ENCODE measurements at regions not wholly inside any gene's neighbourhood (a gene's known extent, or its start where the extent isn't known, plus 50 kb on each side); places are given as distances from the start of the nearest gene placed in this dataset.

GRCh38 chr3:168416446-168416845 is 320.7 kb upstream of the GOLIM4 start:
- Histone ChIP-seq H3K36me3 (no peaks in the 10 kb centered on the region), H3K27ac (no peak overlapping the region), H3K4me1 (no peaks in the 10 kb centered on the region), H3K27me3 (no peaks in the 10 kb centered on the region), H3K9me3 (no peaks in the 10 kb centered on the region), H3K4me3 (no peak overlapping the region)
- TF ChIP-seq, protein P1, sequence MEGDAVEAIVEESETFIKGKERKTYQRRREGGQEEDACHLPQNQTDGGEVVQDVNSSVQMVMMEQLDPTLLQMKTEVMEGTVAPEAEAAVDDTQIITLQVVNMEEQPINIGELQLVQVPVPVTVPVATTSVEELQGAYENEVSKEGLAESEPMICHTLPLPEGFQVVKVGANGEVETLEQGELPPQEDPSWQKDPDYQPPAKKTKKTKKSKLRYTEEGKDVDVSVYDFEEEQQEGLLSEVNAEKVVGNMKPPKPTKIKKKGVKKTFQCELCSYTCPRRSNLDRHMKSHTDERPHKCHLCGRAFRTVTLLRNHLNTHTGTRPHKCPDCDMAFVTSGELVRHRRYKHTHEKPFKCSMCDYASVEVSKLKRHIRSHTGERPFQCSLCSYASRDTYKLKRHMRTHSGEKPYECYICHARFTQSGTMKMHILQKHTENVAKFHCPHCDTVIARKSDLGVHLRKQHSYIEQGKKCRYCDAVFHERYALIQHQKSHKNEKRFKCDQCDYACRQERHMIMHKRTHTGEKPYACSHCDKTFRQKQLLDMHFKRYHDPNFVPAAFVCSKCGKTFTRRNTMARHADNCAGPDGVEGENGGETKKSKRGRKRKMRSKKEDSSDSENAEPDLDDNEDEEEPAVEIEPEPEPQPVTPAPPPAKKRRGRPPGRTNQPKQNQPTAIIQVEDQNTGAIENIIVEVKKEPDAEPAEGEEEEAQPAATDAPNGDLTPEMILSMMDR (IDR thresholded peaks at IDR 0.05) = no peak
- ATAC-seq (no peak), DNase-seq (no peak)
- intact Hi-C loops (cut with DNase I) = no loop called here

- TF ChIP-seq, protein P1 (IDR thresholded peaks at IDR 0.05) = no peak
- Histone ChIP-seq H3K36me3 (no peaks in the 10 kb centered on the region), H3K27me3 (no peaks in the 10 kb centered on the region), H3K27ac (peak overlapping the region in 1 of 2 donors; percentile 33), H3K4me3 (no peak overlapping the region), H3K4me1 (no peaks in the 10 kb centered on the region), H3K9me3 (no peaks in the 10 kb centered on the region)
- DNase-seq (peak in 1 of 4 donors; percentile 19), ATAC-seq (peak; percentile 71)
- intact Hi-C loops (cut with DNase I) = no loop called here
Measured at GRCh38 chr3:168414149-168414548, 318.4 kb upstream of the GOLIM4 start.

- Histone ChIP-seq H3K36me3 (no peaks in the 10 kb centered on the region), H3K4me1 (no peaks in the 10 kb centered on the region), H3K4me3 (no peak overlapping the region), H3K27me3 (no peaks in the 10 kb centered on the region), H3K27ac (no peak overlapping the region), H3K9me3 (no peaks in the 10 kb centered on the region)
- ATAC-seq (no peak), DNase-seq (no peak)
- TF ChIP-seq, protein P1 (IDR thresholded peaks at IDR 0.05) = no peak
- intact Hi-C loops (cut with DNase I) = no loop called here
Measured at GRCh38 chr3:168407381-168407780, 311.7 kb upstream of the GOLIM4 start.

GRCh38 chr3:168405288-168405687 is 309.6 kb upstream of the GOLIM4 start:
- Histone ChIP-seq H3K4me1 (no peaks in the 10 kb centered on the region), H3K36me3 (no peaks in the 10 kb centered on the region), H3K9me3 (no peaks in the 10 kb centered on the region), H3K4me3 (no peak overlapping the region), H3K27me3 (no peaks in the 10 kb centered on the region), H3K27ac (no peak overlapping the region)
- DNase-seq (no peak), ATAC-seq (no peak)
- intact Hi-C loops (cut with DNase I) = no loop called here
- TF ChIP-seq, protein P1 (IDR thresholded peaks at IDR 0.05) = no peak

- intact Hi-C loops (cut with DNase I) = no loop called here
- Histone ChIP-seq H3K36me3 (no peaks in the 10 kb centered on the region), H3K27ac (no peak overlapping the region), H3K9me3 (no peaks in the 10 kb centered on the region), H3K4me3 (no peak overlapping the region), H3K27me3 (no peaks in the 10 kb centered on the region), H3K4me1 (no peaks in the 10 kb centered on the region)
- ATAC-seq (no peak), DNase-seq (peak in 1 of 4 donors; percentile 31)
- TF ChIP-seq, protein P1 (IDR thresholded peaks at IDR 0.05) = no peak
Measured at GRCh38 chr3:168398371-168399025, 302.8 kb upstream of the GOLIM4 start.

All from left lung (tissue), 4 donors.